Dedifferentiated amniotic fluid mesenchymal stem cell (primary cell): ENCODE measurements at regions not wholly inside any gene's neighbourhood (a gene's known extent, or its start where the extent isn't known, plus 50 kb on each side); places are given as distances from the start of the nearest gene placed in this dataset.
"Not testable (repeated sequence)": the region's sequence is repeated elsewhere in the genome, so short reads cannot be mapped to it uniquely, and the experiment has no call there.

ENCODE experiments used
- DNase-seq: peaks from one replicate; pipeline ENCODE4 v3.0.0-alpha.2; 2016; ENCODE audit errors: extremely low spot score

- DNase-seq = no peak
Observed at GRCh38 chr9:102178811-102179210, 440.4 kb upstream of the GRIN3A start.

GRCh38 chr9:102174202-102174601 lies 435.8 kb upstream of the GRIN3A start:
- not testable (repeated sequence) for DNase-seq

GRCh38 chr9:102164247-102164646 lies 425.8 kb upstream of the GRIN3A start:
- no peak for DNase-seq

DNA sequence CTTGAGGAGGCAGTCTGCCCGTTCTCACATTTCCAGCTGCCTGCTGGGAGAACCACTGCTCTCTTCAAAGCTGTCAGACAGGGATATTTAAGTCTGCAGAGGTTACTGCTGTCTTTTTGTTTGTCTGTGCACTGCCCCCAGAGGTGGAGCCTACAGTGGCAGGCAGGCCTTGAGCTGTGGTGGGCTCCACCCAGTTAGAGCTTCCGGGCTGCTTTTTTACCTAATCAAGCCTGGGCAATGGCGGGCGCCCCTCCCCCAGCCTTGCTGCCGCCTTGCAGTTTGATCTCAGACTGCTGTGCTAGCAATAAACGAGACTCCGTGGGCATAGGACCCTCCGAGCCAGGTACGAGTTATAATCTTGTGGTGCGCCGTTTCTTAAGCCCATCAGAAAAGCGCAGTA lies 414.6 kb upstream of the GRIN3A start:
- not testable (repeated sequence) for DNase-seq

GRCh38 chr9:102135768-102136167 lies 397.3 kb upstream of the GRIN3A start:
- no peak for DNase-seq

- no peak for DNase-seq
Observed at GRCh38 chr9:102124465-102124864, 386.0 kb upstream of the GRIN3A start.

DNA sequence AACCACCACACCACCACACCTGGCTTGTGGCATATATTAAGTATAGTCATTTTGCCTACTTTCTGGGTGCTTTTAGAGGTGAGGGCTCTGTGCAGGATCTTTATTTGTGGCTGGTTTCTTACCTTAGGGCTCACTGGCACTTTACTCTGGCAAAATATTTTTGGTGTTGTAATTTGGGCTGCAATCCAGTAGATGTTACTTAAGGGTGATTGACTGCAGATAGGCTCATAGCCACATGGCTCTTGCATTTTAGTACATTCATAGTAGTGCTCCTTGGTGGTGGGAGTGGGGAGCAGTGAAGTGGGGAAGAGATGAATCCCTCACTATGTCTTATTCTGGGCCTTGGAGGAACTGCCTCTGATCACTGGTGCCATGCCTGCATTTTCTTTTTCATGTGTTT lies 376.1 kb upstream of the GRIN3A start:
- DNase-seq = no peak

DNA sequence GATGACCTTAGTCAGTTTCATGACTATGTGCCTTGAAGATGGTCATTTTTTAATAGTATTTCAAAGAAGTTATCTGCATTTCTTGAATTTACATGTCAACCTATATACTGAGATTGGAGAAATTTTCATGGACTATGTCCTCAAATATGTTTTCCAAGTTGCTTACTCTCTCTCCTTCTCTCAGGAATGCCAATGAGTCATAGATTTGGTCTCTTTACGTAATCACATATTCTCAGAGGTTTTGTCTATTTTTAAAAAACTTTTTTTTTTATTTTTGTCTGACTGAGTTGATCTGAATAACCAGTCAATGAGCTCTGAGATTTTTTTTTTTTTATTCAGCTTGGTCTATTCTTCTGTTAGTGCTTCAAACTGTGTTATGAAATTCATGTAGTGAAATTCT lies 374.7 kb upstream of the GRIN3A start:
- no peak for DNase-seq

- no peak for DNase-seq
Observed at GRCh38 chr9:102106439-102106838, 368.0 kb upstream of the GRIN3A start.

DNA sequence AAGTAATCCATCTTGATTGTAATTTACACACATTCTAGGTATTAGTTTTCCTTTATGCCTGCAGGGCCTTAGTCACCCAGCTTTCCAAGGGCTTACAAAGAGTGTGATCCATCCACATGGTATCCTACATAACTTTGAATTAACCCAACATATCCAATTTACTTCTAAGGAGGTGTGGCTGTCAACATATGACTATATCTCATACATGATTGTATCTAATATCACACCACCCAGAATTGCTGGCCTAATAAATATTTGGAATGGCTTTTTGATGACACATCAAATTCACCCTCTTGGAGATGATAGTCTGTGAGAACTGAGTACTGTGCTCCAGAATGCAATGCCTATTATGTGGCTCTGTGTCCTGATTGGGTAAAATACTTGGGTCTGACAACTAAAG lies 363.3 kb upstream of the GRIN3A start:
- no peak for DNase-seq

DNA sequence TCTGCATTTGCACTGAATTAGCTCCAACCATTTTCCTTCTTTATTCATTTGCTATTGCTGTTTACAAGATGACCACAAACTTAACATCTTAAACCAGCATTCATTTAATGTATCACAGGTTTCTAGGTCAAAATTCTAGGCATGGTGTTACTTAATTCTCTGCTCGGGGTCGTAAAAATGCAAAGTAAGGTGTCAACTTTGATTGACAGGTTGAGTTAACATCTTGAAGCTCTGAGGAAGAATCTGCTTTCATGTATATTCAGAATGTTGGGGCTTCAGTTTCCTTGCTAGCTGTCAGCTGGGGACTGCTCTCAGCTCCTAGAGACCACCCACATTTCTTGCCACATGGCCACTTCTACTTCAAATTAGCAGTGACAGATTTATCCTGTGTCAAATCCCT lies 348.7 kb upstream of the GRIN3A start:
- DNase-seq = no peak

DNA sequence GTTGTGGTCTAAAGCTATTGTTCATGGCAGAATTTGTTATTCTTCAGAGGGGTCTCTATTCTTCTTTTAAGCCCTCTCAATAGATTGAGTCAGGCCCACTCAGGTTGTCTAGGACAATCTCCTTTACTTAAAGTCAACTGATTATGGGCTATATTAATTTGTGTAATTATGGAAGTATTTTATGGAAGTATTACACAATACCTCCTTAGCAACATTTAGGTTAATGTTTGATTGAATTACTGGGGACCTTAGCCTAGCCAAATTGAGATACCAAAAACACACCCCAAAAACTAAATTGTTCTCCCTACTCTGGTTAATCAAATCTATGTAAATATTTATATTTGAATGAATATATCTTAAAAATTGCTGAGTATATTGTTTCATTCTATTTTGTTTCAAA lies 347.1 kb upstream of the GRIN3A start:
- no peak for DNase-seq

DNA sequence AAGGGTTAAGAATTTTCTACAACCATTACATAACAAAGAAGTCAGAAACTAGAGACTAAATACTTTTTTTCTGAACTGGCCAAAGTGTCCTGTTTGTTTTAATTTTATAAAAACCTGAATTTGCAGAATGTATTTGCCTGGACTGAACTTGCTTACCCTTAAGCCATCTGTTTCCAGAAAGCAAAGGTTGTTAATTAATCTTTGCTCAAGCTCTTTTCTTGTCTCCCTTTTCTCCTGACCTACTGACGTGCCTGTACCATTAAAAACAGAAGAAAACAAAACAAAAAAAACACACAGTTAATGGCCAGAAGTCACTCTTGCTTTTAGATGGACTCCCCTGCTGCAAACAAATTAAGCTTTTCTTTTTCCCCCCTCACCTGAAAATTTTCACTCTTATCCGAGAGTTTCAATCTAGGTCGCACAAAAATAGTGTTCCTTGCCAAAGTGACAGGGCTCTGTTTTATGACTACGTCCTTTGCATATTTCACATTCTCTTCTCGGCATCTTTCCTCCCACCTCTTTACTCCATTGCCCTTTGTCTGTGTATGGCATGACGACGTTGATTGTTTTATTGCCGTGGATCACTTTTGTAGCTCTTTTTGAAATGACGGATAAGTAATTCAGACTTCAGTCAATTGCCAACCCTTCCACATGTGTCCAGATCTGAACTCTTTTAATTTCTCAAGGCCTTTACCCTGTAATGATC lies 333.8 kb upstream of the GRIN3A start:
- no peak for DNase-seq

GRCh38 chr9:102069969-102070368 lies 331.5 kb upstream of the GRIN3A start:
- no peak for DNase-seq

GRCh38 chr9:102054811-102055210 lies 316.4 kb upstream of the GRIN3A start:
- DNase-seq = no peak

GRCh38 chr9:102049586-102050246 lies 311.3 kb upstream of the GRIN3A start:
- no peak for DNase-seq

DNA sequence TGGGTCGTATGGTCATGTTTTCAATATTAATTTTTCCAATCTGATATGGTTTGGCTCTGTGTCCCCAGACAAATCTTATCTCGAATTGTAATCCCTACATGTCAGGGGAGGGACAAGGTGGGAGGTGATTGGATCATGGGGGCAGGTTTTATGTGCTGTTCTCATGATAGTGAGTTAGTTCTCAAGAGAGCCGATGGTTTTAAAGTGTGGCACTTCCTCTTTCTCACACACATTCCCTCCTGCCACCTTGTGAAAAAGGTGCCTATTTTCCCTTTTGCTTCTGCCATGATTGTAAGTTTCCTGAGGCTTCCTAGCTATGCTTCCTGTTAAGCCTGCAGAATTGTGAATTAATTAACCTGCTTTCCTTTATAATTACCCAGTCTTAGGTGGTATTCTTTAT lies 309.1 kb upstream of the GRIN3A start:
- DNase-seq = no peak

DNA sequence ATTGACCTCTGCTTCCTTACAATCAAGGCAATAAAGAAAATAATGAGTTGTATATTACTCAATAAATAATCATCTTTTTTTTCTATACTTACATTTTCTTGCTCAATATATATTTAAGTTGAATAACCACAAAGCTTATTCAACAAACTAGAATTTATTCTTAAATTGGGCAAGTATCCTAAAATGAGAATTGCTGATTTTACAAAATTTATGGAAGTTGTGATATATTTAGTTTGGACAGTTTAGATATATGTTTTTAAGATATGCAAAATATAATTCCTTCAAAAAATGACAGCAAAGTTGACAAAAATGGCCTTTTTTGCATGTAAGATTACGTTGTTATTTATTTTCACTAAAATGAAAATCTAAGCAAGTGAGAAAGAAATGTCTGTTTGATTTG lies 305.7 kb upstream of the GRIN3A start:
- no peak for DNase-seq

- DNase-seq = no peak
Observed at GRCh38 chr9:102038006-102038405, 299.6 kb upstream of the GRIN3A start.

DNA sequence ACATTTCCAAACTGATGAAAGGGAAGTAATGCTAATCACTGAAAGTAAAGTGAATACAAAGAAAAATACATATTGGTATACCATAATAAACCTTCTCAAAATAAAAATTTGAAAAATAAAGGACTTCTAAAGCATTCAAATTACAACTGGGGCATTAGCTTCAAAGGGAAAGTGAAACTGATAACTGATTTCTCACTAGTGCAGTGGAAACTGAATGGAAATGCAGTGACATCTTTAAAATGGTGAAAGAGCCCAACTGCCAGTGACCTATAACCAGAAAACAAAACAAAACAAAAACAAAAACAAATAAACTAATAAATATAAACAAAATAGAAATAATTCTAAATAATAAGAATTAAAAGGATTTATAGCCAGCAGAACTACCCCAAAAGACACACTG lies 297.5 kb upstream of the GRIN3A start:
- no peak for DNase-seq

GRCh38 chr9:102032614-102033013 lies 294.2 kb upstream of the GRIN3A start:
- no peak for DNase-seq

GRCh38 chr9:102000956-102001355 lies 262.5 kb upstream of the GRIN3A start:
- DNase-seq = no peak

DNA sequence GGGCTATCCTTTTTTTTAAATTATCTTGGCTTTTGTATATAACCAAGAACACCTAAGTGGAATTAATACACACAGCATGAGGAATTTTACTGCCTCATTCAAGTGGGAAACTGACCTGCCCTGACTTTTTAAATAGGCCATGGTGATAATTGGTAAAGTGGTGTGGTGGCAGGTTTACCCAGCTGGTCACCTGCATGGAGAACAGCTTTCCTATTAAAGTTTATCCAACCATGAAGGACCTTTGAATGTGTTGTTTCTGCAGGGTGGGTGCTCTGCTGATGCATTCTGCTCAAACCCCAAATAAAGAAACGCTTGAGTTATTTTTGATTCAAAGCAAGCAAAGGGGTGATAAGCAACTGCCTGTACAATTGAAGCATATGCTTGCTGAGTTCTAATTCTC lies 261.0 kb upstream of the GRIN3A start:
- DNase-seq = no peak

DNA sequence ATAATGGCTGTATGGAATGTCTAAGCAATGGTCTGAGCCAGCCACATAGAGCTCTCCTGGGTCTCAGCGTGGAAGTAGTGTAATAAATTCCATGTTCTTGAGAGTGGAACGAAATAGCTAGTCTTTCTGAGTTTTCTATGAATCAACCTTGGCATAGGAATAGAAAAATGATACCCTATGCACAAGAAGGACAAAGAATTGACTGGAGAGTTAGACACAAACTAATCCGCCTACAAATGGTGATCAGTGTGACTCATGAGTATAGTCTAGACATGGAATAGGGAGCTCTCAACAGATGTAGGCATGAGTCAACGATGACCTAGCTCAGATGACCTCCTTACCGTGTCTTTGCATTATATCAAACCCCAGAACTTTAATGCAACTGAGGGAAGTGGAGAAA lies 256.8 kb upstream of the GRIN3A start:
- no peak for DNase-seq
